ENCODE measurements at regions not wholly inside any gene's neighbourhood (a gene's known extent, or its start where the extent isn't known, plus 50 kb on each side); places are given as distances from the start of the nearest gene placed in this dataset.

- no peak for TF ChIP-seq MYC (IDR thresholded peaks at IDR 0.05; ENCODE audit: low read depth, low read length)
- no peak for TF ChIP-seq JUN (IDR thresholded peaks at IDR 0.05; ENCODE audit: borderline replicate concordance, insufficient read depth, insufficient read length, low read depth)
- no peak for TF ChIP-seq FOS (IDR thresholded peaks at IDR 0.05; ENCODE audit: borderline replicate concordance, insufficient read depth, low read length)
- TF ChIP-seq EZH2 (IDR thresholded peaks at IDR 0.05; ENCODE audit: borderline replicate concordance, low read depth, low read length, severe bottlenecking) = no peak
- no peak for TF ChIP-seq POLR2AphosphoS5 (IDR thresholded peaks at IDR 0.05; ENCODE audit: insufficient read depth, low read depth, low read length)
- no peak for TF ChIP-seq MAX (IDR thresholded peaks at IDR 0.05; ENCODE audit: insufficient read depth, insufficient read length)
- TF ChIP-seq POLR2A (IDR thresholded peaks at IDR 0.05; ENCODE audit: low read depth, low read length) = no peak
- no peak for TF ChIP-seq GATA2 (IDR thresholded peaks at IDR 0.05; ENCODE audit: insufficient read depth, insufficient read length, low read depth, low read length)
- no peak for TF ChIP-seq CTCF (IDR thresholded peaks at IDR 0.05; ENCODE audit: extremely low read depth in 1 of 2, insufficient read depth in 1 of 2, low read depth in 1 of 2, low read length in 2 of 2)
Measured at GRCh38 chr5:166369807-166370206, 1921.6 kb upstream of the WWC1 start.

More at GRCh38 chr5:166369807-166370206, 1921.6 kb upstream of the WWC1 start:
- dilution Hi-C loops (cut with MboI; ENCODE audit: extremely low pct_ligation_motif_present, low sequenced_read_pairs) = no loop called here
- Histone ChIP-seq H3K9ac (replicated peaks; ENCODE audit: extremely low read depth, insufficient read depth, low read length) (no peak overlapping the region), H3K9me3 (replicated peaks; ENCODE audit: control insufficient read depth, insufficient read depth, low read length) (peaks cover 4% of the 10 kb centered on the region), H3K36me3 (ENCODE audit: control insufficient read depth in 2 of 2, extremely low read depth in 1 of 2, insufficient read depth in 2 of 2, low read length in 2 of 2) (no peaks in the 10 kb centered on the region), H3K4me2 (ENCODE audit: insufficient read depth, low read length) (no peak overlapping the region), H3K27ac (ENCODE audit: insufficient read depth, low read depth, low read length) (no peak overlapping the region), H3K27me3 (ENCODE audit: control insufficient read depth in 2 of 2, insufficient read depth in 2 of 2, low read length in 2 of 2) (no peaks in the 10 kb centered on the region), H3K4me3 (replicated peaks in 1 of 3; ENCODE audit: insufficient read depth in 1 of 3, low read depth in 1 of 3, low read length in 3 of 3) (no peak overlapping the region), H3K9me1 (replicated peaks; ENCODE audit: control insufficient read depth, extremely low read depth, insufficient read depth, low read length) (no peaks in the 10 kb centered on the region), H3K4me1 (ENCODE audit: control insufficient read depth, extremely low read depth, insufficient read depth, low read length) (no peaks in the 10 kb centered on the region), H2AFZ (ENCODE audit: low read depth, low read length) (no peak overlapping the region), H4K20me1 (replicated peaks; ENCODE audit: control insufficient read depth, extremely low read depth, insufficient read depth, low read length) (no peaks in the 10 kb centered on the region), H3K79me2 (ENCODE audit: control insufficient read depth, insufficient read depth, low read length) (no peaks in the 10 kb centered on the region)
- DNase-seq (ENCODE audit: low read depth, low spot score) (no peak), FAIRE-seq (no peak)
- POLR2A ChIA-PET = no interaction called here
- intact Hi-C loops (cut with micrococcal nuclease) = no loop called here
- CTCF ChIA-PET = no interaction called here
- BruUV-seq (replicated peaks) = no TSS peak

All from endothelial cell of umbilical vein (primary cell).